SU-DHL-6 (cell line): ENCODE measurements at regions not wholly inside any gene's neighbourhood (a gene's known extent, or its start where the extent isn't known, plus 50 kb on each side); places are given as distances from the start of the nearest gene placed in this dataset.

Experiments used
- CTCF ChIP-seq: fragments of 200-600 bp; sonication (generic); IDR thresholded peaks from one replicate; pipeline ENCODE4 v1.5.1; 2017; ENCODE audit warnings: antibody characterized with exemption, mild to moderate bottlenecking, low read length, moderate library complexity; ENCODE audit not compliant: insufficient read depth, poor library complexity, severe bottlenecking
- EZH2phosphoT487 ChIP-seq: fragments of 200-600 bp; sonication (generic), shearing (Covaris generic); conservative IDR thresholded peaks from 2 replicates; pipeline ENCODE4 v1.6.1; 2018; ENCODE audit warnings: mild to moderate bottlenecking, antibody characterized with exemption, low read length, moderate library complexity, mixed read lengths

GRCh38 chr19:34828156-34828555, 55.1 kb upstream of the ZNF599 start:
- no peak for TF ChIP-seq EZH2phosphoT487
- no peak for TF ChIP-seq CTCF
